K562 (cell line): ENCODE measurements at regions not wholly inside any gene's neighbourhood (a gene's known extent, or its start where the extent isn't known, plus 50 kb on each side); places are given as distances from the start of the nearest gene placed in this dataset.

ENCODE experiments used
- ATAC-seq: fragments of 200-7000 bp; cut with Tn5 transposase; 3 replicates; pipeline ENCODE4 v1.9.1; 2020; ENCODE audit warnings: moderate library complexity
- BruUV-seq: library from RNA; stranded (reverse); fragments of 400-500 nt; replicated peaks from 2 replicates; lab custom pipeline; 2021; lab: Mats Ljungman, UMichigan
- CTCF ChIA-PET: fragments of 300-600 bp; formaldehyde crosslinking; extraction: SDS; loops from one replicate; lab custom pipeline; 2021; ENCODE audit warnings: low intra/inter-chr PET ratio; lab: Yijun Ruan, JAX
- POLR2A ChIA-PET: fragments of 300-600, 350-650 bp; sonication (Branson Sonifier 250); formaldehyde crosslinking; extraction: SDS; loops from one replicate; lab custom pipeline; 2021; ENCODE audit warnings: antibody characterized with exemption, inconsistent platforms; lab: Yijun Ruan, JAX
- DNase-seq, 4 experiments: peaks; one replicate each; pipeline versions ENCODE4 v3.0.0 to v3.0.0-alpha.2; 2011 to 2018; ENCODE audit warnings: low spot score in 3 of 4, mixed read lengths in 3 of 4; ENCODE audit errors: extremely low read depth in 1 of 4
- FAIRE-seq: peaks from 2 replicates; lab custom pipeline; 2011; peaks lifted over from hg19 to GRCh38; lab: Jason Lieb, UNC
- H2AFZ ChIP-seq: 2 replicates; pipeline ENCODE4 v1.6.0; 2011; ENCODE audit warnings: low read depth, low read length, control low read depth, inconsistent platforms
- H3K27ac ChIP-seq: fragments of 200-600 bp; 3 replicates; pipeline ENCODE4 v1.8.0; 2011; ENCODE audit warnings: low read depth, mild to moderate bottlenecking, control low read depth, inconsistent platforms, low read length, moderate library complexity, mixed read lengths; ENCODE audit errors: extremely low read depth
- H3K27me3 ChIP-seq, 2 experiments: fragments of 300-600 bp in 1 of 2; 2 replicates in 1 of 2; 3 replicates in 1 of 2; pipeline versions ENCODE4 v1.6.0 to v1.8.0; 2011; ENCODE audit warnings: inconsistent platforms in 2 of 2, low read length in 2 of 2, mild to moderate bottlenecking in 1 of 2, mixed read lengths in 1 of 2, moderate library complexity in 1 of 2; ENCODE audit not compliant: control insufficient read depth in 2 of 2, insufficient read depth in 2 of 2
- H3K36me3 ChIP-seq: fragments of 300-600 bp; 3 replicates; pipeline ENCODE4 v1.8.0; 2011; ENCODE audit warnings: mild to moderate bottlenecking, low read length, inconsistent platforms; ENCODE audit not compliant: control insufficient read depth, insufficient read depth
- H3K4me1 ChIP-seq, 2 experiments: fragments of 200-600 bp in 1 of 2; replicated peaks in 1 of 2; 2 replicates in 1 of 2; 3 replicates in 1 of 2; pipeline versions ENCODE4 v1.5.1 to v1.8.0; 2011; ENCODE audit warnings: inconsistent platforms in 2 of 2, low read length in 2 of 2, mild to moderate bottlenecking in 1 of 2, mixed read lengths in 1 of 2, moderate library complexity in 1 of 2; ENCODE audit not compliant: control insufficient read depth in 2 of 2, insufficient read depth in 2 of 2
- H3K4me2 ChIP-seq: 2 replicates; pipeline ENCODE4 v1.6.1; 2011; ENCODE audit warnings: low read length, control low read depth, inconsistent platforms, mixed read lengths; ENCODE audit not compliant: insufficient read depth
- H3K4me3 ChIP-seq: fragments of 200-600 bp; sonication (generic), shearing (Covaris generic); 2 replicates; pipeline ENCODE4 v1.5.1; 2016; ENCODE audit warnings: control low read depth, inconsistent platforms
- H3K79me2 ChIP-seq: fragments of 200-600 bp; 3 replicates; pipeline ENCODE4 v1.8.0; 2011; ENCODE audit warnings: low read length, inconsistent platforms; ENCODE audit not compliant: control insufficient read depth, insufficient read depth
- H3K9ac ChIP-seq, 2 experiments: 2 replicates each; pipeline versions ENCODE4 v1.6.0 to v1.6.1; 2011; ENCODE audit warnings: low read depth in 2 of 2, low read length in 2 of 2, control low read depth in 1 of 2, inconsistent platforms in 1 of 2, mild to moderate bottlenecking in 1 of 2, mixed read lengths in 1 of 2; ENCODE audit not compliant: insufficient read depth in 1 of 2
- H3K9me1 ChIP-seq: one replicate; pipeline ENCODE4 v1.6.0; 2011; ENCODE audit warnings: inconsistent platforms, mild to moderate bottlenecking, low read length, moderate library complexity; ENCODE audit not compliant: control insufficient read depth, insufficient read depth
- H3K9me3 ChIP-seq: replicated peaks from 2 replicates; pipeline ENCODE4 v1.5.1; 2011; ENCODE audit warnings: low read depth, low read length, inconsistent platforms; ENCODE audit not compliant: control insufficient read depth, insufficient read depth
- H4K20me1 ChIP-seq: replicated peaks from 2 replicates; pipeline ENCODE4 v1.6.1; 2011; ENCODE audit warnings: low read length, inconsistent platforms, mixed read lengths; ENCODE audit not compliant: control insufficient read depth, insufficient read depth
- NFE2 ChIP-seq: IDR thresholded peaks from 2 replicates; pipeline ENCODE4 v1.6.1; 2014; ENCODE audit warnings: antibody characterized with exemption, low read depth
- ZFP30 ChIP-seq: fragments of 250-450 bp; sonication (Bioruptor Pico); IDR thresholded peaks from 2 replicates; pipeline ENCODE4 v1.8.0; 2022; ENCODE audit warnings: moderate library complexity, mild to moderate bottlenecking, inconsistent platforms, borderline replicate concordance
- ZNF280B ChIP-seq: fragments of 250-450 bp; sonication (Bioruptor Pico); IDR thresholded peaks from 2 replicates; pipeline ENCODE4 v1.5.1; 2021; ENCODE audit warnings: mild to moderate bottlenecking
- ZNF586 ChIP-seq: fragments of 450-650 bp; formaldehyde crosslinking; conservative IDR thresholded peaks from 2 replicates; pipeline ENCODE4 v1.4.0; 2020; ENCODE audit warnings: mild to moderate bottlenecking, moderate library complexity
- WGBS: fragments of 100-300 bp; shearing (Covaris generic); methylation state at CpG from one replicate; pipeline ENCODE4 v1.1.6; 2016; ENCODE audit warnings: low coverage, mixed read lengths; ENCODE audit not compliant: insufficient coverage; ENCODE audit errors: missing lambda C conversion rate; 5-methylcytosine and 5-hydroxymethylcytosine counted together
- in situ Hi-C: fragments of 300-500 bp; cut with MboI; formaldehyde crosslinking; loops from 4 replicates; pipeline ENCODE4 v1.15.0; 2018; ENCODE audit warnings: inconsistent platforms, mixed read lengths
- intact Hi-C: fragments of 100-400 bp; cut with micrococcal nuclease; formaldehyde crosslinking; loops from 2 replicates; pipeline ENCODE4 v1.14.2; 2022
- TF ChIP-seq, protein P1 (sequence below): fragments of 150-350 bp; conservative IDR thresholded peaks from 2 replicates; pipeline ENCODE4 v1.6.1; 2014; ENCODE audit warnings: low read length
- TF ChIP-seq, protein P2 (sequence below): conservative IDR thresholded peaks from 2 replicates; pipeline ENCODE4 v1.6.1; 2011; ENCODE audit warnings: low read depth, mild to moderate bottlenecking, low read length; ENCODE audit not compliant: control insufficient read depth

DNA sequence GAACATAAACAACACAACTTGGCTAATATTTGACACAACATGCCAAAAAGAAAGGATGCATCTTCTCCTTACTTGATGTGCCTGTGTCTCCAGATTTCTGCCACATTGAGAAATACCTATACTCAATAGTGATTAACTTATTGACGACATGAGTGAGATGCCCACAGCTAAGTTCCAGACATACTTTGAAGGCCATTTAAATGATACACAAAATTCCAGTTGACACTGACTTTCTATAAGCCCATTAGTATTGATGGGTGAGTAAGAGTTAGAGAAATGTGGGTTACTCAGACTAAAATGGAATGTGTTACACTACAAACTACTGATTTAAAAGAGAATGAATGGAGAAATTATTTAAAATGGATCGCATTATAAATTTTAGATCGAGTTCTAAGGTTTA, 838.2 kb upstream of the MGAT4C start:
- Histone ChIP-seq H3K9me3 (no peaks in the 10 kb centered on the region), H3K4me1 (no peaks in the 10 kb centered on the region), H3K27ac (no peak overlapping the region), H3K9me1 (no peaks in the 10 kb centered on the region), H3K79me2 (no peaks in the 10 kb centered on the region), H3K4me2 (no peak overlapping the region), H3K9ac (no peak overlapping the region), H3K36me3 (no peaks in the 10 kb centered on the region), H3K27me3 (no peaks in the 10 kb centered on the region), H3K4me3 (no peak overlapping the region), H4K20me1 (no peaks in the 10 kb centered on the region), H2AFZ (no peak overlapping the region)
- ChIA-PET CTCF (no interaction called here), POLR2A (no interaction called here)
- TF ChIP-seq, protein P1, sequence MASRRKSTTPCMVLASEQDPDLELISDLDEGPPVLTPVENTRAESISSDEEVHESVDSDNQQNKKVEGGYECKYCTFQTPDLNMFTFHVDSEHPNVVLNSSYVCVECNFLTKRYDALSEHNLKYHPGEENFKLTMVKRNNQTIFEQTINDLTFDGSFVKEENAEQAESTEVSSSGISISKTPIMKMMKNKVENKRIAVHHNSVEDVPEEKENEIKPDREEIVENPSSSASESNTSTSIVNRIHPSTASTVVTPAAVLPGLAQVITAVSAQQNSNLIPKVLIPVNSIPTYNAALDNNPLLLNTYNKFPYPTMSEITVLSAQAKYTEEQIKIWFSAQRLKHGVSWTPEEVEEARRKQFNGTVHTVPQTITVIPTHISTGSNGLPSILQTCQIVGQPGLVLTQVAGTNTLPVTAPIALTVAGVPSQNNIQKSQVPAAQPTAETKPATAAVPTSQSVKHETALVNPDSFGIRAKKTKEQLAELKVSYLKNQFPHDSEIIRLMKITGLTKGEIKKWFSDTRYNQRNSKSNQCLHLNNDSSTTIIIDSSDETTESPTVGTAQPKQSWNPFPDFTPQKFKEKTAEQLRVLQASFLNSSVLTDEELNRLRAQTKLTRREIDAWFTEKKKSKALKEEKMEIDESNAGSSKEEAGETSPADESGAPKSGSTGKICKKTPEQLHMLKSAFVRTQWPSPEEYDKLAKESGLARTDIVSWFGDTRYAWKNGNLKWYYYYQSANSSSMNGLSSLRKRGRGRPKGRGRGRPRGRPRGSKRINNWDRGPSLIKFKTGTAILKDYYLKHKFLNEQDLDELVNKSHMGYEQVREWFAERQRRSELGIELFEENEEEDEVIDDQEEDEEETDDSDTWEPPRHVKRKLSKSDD, result no peak
- no peak for TF ChIP-seq NFE2
- no peak for TF ChIP-seq ZFP30 (CRISPR knock-in tag)
- TF ChIP-seq, protein P2, sequence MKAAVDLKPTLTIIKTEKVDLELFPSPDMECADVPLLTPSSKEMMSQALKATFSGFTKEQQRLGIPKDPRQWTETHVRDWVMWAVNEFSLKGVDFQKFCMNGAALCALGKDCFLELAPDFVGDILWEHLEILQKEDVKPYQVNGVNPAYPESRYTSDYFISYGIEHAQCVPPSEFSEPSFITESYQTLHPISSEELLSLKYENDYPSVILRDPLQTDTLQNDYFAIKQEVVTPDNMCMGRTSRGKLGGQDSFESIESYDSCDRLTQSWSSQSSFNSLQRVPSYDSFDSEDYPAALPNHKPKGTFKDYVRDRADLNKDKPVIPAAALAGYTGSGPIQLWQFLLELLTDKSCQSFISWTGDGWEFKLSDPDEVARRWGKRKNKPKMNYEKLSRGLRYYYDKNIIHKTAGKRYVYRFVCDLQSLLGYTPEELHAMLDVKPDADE, result no peak
- TF ChIP-seq ZNF280B (CRISPR knock-in tag), result no peak
- TF ChIP-seq ZNF586 (CRISPR knock-in tag), result no peak
- no TSS peak for BruUV-seq
- in situ Hi-C loops, result no loop called here
- 0% methylated on average over 3 of the region's 3 CpGs for WGBS
- intact Hi-C loops, result no loop called here
- ATAC-seq, result no peak
- no peak for FAIRE-seq
- DNase-seq, result no peak
